Right renal pelvis (tissue), 4 donors: ENCODE measurements at regions not wholly inside any gene's neighbourhood (a gene's known extent, or its start where the extent isn't known, plus 50 kb on each side); places are given as distances from the start of the nearest gene placed in this dataset.
A peak's percentile ranks its signal among the peaks of the same experiment; 100 is the strongest.

Experiments used
- DNase-seq, 4 donors: peaks; one replicate each; pipeline ENCODE4 v3.0.0-alpha.2; 2013; ENCODE audit warnings: low read depth in 4 of 4, low spot score in 3 of 4, missing footprints in 1 of 4

DNA sequence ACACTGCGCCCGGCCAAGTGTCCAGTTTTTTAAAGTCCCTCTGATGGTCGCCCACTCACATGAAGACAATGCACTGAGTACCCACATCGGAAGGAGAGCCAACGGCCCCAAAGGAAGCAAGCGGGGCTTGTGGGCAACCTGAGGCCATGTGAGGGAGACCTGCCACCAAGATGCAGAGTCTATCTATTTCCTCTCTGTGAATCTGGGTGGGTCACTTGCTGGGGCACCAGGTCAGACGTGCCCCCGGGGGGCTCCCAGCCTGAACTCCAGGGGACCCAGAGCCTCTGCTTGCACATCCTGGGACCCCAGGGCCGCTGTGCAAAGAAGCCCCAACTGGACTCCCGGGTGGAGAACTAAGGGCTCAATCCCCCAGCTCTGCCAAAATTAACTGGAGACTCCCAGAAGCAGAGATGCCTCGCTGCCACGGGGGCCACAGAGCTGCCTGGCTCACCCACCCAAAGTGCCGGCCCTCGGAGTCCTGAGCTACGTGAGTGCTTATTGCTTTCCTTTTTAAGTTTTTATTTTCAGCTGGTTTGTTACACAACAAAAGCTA, 106.4 kb downstream of the BRD1 start:
- no peak for DNase-seq

GRCh38 chr22:49720279-49720959, 107.3 kb downstream of the BRD1 start:
- no peak for DNase-seq

- DNase-seq, result no peak
Measured at GRCh38 chr22:49719046-49719445, 108.6 kb downstream of the BRD1 start.

DNA sequence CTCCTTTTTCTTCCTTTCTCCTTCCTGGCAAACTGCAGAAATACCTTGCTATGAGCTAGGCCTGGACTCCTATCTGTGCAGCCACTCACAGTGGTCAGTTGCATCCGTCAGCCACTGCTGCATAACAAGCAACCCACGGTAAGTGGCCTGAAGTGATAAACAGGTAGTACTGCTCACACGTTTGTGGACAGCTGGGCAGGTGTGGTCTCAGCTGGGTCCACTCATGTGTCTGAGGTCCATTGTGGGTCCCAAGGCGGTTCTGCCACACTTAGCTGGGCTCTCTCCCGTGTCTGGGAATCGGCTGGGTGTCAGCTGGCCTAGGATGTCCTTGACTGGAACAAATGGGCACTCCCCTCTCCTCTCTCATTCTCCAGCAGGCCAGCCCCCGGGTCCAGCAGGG, 109.3 kb downstream of the BRD1 start:
- no peak for DNase-seq

GRCh38 chr22:49717322-49717919, 110.3 kb downstream of the BRD1 start:
- no peak for DNase-seq

DNA sequence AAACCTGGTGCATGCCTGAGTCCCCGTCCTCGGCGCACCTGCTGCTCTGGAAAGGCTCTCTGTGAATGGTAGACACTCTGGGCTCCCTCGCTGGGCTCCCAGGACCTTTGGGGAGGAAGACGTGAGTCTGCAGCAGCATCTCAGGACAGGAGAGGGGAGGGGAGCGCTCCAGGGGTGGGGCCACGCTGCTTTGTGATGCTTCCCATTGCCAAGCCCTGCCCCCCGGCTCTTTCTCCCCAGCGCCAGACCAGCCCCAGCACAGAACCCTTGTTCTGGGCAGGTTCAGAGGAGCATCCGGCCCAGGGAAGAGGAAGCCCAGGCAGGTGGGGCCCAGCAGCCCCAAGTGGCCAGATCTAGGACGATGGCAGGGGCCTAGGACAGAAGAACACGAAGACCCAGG, 111.2 kb downstream of the BRD1 start:
- no peak for DNase-seq

- DNase-seq, result no peak
Measured at GRCh38 chr22:49715450-49715849, 112.2 kb downstream of the BRD1 start.

DNA sequence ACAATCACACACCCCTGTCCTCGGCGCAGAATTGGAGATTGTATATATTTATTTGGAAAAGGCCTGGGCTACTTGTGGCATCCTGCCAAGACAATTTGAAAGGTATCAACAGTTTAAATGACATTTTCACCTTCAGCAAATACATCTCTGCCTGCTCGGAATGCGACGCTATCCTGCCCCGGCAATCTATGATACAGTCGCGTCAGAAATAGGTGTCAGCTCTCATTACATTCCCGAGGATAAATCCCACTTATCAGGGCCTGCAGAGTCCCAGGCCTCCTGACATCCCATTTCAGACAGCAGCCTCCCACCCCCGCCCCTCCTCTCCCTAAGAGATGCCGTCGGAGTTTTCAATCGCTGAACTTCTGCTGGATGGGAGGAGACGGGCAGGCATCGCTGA, 114.7 kb downstream of the BRD1 start:
- no peak for DNase-seq

DNA sequence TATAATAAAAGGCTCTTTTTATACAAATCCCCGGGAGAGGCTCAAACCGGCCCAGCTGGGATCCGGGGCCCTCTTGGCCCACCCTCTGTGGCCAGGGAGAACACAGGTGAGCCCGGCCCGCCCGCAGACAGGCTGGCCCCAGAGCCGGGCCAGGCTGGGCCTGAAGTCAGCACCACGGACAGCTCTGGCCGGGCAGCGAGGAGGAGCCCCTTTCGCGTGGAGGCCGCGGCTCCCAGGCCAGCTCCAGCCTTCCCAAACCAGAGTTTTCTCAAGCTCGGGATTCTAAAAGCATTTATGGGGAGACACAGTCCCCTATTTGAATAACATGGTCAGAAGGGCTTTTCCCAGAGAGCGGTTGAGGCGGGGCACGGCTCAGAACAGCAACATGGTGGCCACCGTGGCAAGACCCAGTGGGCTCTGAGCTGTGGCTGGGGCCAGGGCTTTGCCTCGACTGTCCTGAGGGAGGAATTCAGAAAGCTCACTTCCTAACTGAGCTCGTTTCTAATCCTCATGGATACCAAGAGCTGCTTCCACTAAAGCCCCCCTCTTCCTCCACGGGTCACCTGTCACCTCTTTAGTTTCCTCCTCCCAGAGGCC, 115.4 kb downstream of the BRD1 start:
- DNase-seq, result peak; percentile 22 to 38 (median 35)

DNA sequence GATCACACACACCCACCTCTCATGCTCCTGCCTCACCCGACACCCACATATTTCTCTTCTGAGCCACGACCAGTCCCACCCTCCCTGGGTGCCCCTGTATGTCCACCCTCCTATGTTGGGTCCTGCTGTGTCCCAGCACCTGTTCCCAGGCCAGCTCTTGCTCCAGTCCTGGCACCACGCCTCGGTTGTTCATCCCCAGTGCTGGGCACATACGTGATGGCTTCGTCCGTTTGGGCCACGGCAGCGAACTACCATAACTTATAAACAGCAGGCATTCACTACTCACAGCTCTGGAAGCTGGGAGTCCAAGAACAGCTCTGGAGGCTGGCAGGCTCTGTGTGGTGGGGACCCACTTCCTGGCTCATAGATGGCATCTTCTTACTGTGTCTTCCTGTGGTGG, 116.9 kb downstream of the BRD1 start:
- DNase-seq, result no peak

- DNase-seq, result no peak
Measured at GRCh38 chr22:49709464-49709863, 118.2 kb downstream of the BRD1 start.

DNA sequence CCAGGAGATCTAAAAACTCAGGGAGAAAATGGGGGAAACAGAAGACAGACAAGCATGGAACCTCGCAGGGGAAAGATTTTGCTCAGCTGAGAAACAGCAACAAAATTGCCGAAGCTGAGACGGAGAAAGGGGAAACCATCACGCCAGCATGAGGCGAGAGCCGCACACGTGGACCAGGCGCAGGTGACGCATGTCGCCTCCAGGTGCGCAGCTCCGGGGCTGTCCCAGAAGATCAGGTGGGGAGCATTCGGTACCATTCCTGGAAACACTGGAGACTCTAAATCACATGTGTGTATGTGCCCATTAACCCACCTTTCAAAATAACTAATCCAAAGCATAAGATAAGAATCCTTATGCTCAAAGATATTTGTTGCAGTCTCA, 121.7 kb downstream of the BRD1 start:
- no peak for DNase-seq

DNA sequence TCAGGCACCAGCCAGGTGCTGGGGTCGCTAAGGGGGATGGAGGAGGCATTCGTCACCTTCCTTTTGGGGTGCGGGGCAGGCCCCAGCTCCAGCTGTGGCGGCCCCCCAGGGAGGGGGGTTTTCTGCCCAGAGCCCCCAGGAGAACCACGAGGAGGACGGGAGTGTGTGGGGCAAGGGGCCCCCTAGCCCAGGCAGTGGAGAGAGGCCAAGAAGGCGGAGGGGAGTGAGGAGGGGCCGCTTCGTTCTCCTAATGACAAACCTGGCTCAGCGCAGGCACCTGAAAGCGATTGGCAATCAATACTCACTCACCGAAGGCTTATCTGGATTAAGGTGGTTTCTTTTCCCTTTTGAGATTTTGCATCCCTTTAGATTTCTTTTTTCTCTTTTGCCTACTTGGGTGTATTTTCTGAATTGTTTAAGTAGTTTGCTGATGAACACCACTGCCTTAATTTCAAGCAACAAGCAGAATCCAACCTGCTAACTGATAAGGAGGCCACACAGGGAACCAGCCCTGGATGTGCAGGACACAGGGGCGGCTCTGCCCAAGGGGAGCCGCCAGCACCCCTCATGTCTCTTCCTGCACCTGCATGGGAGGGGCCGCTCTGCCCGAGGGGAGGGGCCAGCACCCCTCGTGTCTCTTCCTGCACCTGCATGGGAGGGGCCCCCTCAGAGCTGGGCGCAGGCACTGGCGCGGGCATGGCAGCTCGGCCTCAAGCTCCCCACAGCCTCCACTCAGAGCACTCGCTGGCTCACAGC, 122.3 kb downstream of the BRD1 start:
- DNase-seq, result no peak

- no peak for DNase-seq
Measured at GRCh38 chr22:49704345-49705215, 123.1 kb downstream of the BRD1 start.

DNA sequence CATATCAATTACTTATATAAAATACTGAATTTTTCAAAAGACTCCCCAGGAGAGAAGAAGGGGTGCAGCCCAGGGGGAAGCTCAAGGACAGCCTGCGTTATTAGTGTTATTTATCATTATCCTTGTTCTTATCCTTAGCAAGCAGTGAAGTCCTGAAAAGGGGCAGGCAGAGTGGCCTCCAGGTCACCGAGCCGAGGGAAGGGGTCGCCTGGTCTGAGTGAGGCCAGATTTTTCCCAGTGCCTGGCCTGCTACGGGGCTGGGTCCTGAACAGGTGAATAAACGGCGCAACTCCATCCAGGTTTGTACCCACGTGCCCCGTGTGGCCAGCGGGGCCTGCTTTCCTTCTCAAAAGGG, 123.7 kb downstream of the BRD1 start:
- DNase-seq, result no peak

GRCh38 chr22:49703505-49703904, 124.2 kb downstream of the BRD1 start:
- no peak for DNase-seq

DNA sequence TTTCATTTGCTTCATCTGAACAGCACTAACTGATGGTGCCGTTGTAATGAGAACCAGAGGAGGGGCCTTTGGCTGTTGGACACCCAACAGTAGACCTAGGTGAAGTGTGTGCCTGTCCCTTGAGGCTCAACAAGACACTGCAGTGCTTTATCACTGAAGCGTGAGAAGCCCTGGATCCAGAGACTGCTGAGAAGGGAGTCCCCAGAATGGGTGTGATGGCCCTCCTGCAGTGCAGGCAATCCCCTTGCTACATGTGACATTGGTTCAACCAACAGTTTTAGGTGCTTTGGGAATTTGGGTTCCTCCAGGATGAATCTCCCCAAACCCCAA, 125.6 kb downstream of the BRD1 start:
- DNase-seq, result no peak

DNA sequence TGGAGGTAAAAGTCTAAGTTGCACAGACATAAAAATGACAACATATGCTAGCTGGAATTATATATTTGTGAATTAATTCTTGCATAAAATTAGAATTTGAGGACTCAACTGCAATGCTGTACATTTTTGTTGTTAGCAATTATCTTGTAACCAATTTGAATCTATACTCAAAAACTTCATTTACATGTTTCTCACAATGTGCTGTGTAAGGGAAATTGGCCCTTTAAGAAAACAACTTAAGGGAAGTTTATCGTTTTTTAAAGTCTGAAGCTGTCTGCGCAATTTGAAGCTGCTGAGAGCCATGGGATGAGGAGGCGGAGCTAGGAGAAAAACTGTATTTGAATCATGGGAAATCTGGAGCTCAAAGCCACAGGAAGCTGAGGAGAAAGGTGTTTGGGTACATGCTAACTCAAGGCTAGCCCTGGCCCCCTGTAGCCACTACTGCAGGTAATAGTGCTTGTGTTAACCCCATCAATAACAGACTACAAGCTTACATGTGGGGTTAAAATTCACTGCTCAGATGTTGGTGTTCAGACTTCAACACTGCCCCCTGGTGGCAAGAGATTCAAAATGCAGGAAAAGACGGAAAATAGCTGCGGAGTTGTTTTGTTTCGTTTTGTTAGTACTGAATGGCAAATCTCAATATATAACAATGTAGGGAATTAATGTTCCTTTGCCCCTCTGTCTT, 126.1 kb downstream of the BRD1 start:
- DNase-seq, result no peak

DNA sequence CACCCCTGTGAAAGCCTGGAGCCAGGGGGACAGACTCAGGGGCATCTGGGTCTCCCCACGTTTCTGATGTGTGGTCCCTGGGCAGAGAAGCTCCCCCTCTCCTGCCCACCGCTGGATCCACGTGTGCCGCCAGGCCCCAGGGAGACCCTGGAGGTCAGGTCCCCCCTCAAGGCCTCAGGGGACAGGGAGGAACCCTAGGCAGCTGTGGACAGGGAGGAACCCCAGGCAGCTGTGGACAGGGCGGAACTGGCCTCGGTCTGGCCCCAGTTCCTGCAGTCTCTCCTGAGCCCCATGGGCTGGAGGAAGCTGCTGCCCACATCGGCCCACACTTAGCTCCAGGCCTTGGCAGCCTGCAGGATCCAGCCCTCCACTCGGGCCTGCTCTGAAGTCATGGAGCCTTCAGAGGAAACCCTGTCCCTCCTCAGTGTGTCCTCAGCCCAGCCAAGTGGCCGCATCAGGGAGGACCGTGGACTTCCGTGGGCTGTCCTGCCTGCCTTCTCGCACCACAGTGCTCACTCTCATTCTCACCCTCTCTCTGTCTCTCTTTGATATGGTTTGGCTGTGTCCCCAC, 127.7 kb downstream of the BRD1 start:
- no peak for DNase-seq

DNA sequence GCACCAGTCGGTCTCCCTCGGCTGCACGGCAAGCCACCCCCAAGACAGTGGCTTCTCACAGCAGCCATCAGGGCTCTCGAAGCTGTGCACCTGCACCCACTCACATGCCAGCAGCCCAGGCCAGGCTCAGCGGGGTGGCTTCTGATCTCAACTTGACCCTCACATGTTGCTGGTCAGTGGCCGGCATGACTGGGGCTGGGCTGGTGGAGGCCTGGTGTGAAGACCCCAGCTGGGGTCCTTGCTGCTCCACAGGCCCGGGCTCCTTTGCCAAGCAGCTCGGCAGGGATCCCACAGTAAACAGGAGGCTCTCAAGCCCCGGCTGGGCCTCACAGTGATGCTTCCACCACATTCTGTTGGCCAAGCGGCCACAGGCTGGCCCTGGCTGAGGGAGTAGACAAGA, 128.2 kb downstream of the BRD1 start:
- no peak for DNase-seq
